ENCODE measurements at regions not wholly inside any gene's neighbourhood (a gene's known extent, or its start where the extent isn't known, plus 50 kb on each side); places are given as distances from the start of the nearest gene placed in this dataset.

GRCh38 chr3:152038490-152038889, 165.0 kb downstream of the SUCNR1 start:
- H3K4me3 ChIP-seq (ENCODE audit: low read depth, low read length) = no peak overlapping the region
- no peak for TF ChIP-seq CTCF (IDR thresholded peaks at IDR 0.05; ENCODE audit: borderline replicate concordance, insufficient read depth, low read depth, low read length)

- no peak for TF ChIP-seq CTCF (IDR thresholded peaks at IDR 0.05; ENCODE audit: borderline replicate concordance, insufficient read depth, low read depth, low read length)
- H3K4me3 ChIP-seq (ENCODE audit: low read depth, low read length) = no peak overlapping the region
Measured at GRCh38 chr3:152039887-152040286, 166.4 kb downstream of the SUCNR1 start.

DNA sequence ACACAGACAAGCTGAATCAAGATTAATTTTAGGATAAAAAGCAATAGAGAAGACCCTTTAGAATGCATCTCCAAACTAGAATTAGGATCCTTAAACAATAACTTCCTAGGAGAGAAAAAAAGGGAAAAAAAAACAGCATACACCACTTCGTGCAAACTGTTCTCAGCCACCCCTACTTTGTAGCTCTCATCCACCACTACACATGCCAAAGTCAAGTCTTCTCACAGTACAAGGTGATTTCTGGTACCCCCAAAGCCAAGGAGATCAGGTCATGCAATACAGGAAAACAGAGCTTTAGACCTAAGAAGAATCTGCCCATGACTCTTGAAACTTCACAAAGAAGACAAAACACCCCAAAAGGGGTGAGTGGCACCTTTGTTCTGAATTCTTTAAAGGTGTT, 166.9 kb downstream of the SUCNR1 start:
- no peak for TF ChIP-seq CTCF (IDR thresholded peaks at IDR 0.05; ENCODE audit: borderline replicate concordance, insufficient read depth, low read depth, low read length)
- H3K4me3 ChIP-seq (ENCODE audit: low read depth, low read length) = no peak overlapping the region

- no peak overlapping the region for H3K4me3 ChIP-seq (ENCODE audit: low read depth, low read length)
- TF ChIP-seq CTCF (IDR thresholded peaks at IDR 0.05; ENCODE audit: borderline replicate concordance, insufficient read depth, low read depth, low read length) = no peak
Measured at GRCh38 chr3:152043620-152044019, 170.2 kb downstream of the SUCNR1 start.

- no peak overlapping the region for H3K4me3 ChIP-seq (ENCODE audit: low read depth, low read length)
- TF ChIP-seq CTCF (IDR thresholded peaks at IDR 0.05; ENCODE audit: borderline replicate concordance, insufficient read depth, low read depth, low read length) = no peak
Measured at GRCh38 chr3:152046280-152046679, 172.8 kb downstream of the SUCNR1 start.

DNA sequence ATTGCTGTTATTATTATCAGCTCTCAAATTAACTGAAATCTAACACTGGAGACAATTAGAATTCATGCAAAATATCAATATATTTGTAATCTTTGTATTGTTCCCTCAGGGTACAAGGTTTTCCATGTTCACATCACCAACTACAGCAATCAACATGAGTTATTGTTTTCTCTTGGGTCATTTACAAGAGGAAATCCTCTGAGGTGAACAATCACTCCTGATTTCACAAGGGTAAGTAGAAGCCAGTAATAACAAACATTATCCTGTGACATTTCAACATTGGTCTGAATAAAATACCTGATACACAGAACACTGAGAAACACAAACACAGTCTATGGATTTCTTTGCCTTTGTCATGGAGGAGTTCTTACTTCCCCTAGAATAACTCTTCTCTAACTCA, 174.0 kb downstream of the SUCNR1 start:
- no peak overlapping the region for H3K4me3 ChIP-seq (ENCODE audit: low read depth, low read length)
- no peak for TF ChIP-seq CTCF (IDR thresholded peaks at IDR 0.05; ENCODE audit: borderline replicate concordance, insufficient read depth, low read depth, low read length)

DNA sequence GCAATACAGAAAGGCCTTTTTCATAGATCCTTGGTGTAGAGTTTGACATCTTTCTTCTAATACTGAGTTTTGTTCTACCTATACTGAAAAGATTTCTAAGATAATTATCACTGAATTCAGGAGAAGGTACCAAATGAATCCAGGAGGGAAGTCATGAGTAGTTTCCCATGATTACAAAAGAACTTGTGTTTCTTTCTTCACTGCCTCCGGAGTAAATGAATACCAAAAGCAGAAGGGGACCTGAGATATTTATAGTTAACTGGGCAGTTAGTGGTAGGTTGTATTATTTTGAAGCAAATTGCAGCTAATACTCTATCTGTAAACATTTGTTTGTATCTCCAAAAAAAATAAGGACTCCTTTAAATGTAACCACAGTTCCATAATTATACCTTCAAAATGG, 175.4 kb downstream of the SUCNR1 start:
- H3K4me3 ChIP-seq (ENCODE audit: low read depth, low read length) = no peak overlapping the region
- no peak for TF ChIP-seq CTCF (IDR thresholded peaks at IDR 0.05; ENCODE audit: borderline replicate concordance, insufficient read depth, low read depth, low read length)
